ENCODE measurements at regions not wholly inside any gene's neighbourhood (a gene's known extent, or its start where the extent isn't known, plus 50 kb on each side); places are given as distances from the start of the nearest gene placed in this dataset.
"Not testable (repeated sequence)": the region's sequence is repeated elsewhere in the genome, so short reads cannot be mapped to it uniquely, and the experiment has no call there.

- in situ Hi-C loops (cut with HindIII; ENCODE audit: low sequenced_read_pairs), result no loop called here
Measured at GRCh38 chrX:40418813-40419195, 162.0 kb upstream of the ATP6AP2 start.

- in situ Hi-C loops (cut with HindIII; ENCODE audit: low sequenced_read_pairs), result no loop called here
Measured at GRCh38 chrX:40418146-40418812, 162.5 kb upstream of the ATP6AP2 start.

GRCh38 chrX:40415675-40416074 lies 165.1 kb upstream of the ATP6AP2 start:
- in situ Hi-C loops (cut with HindIII; ENCODE audit: low sequenced_read_pairs), result no loop called here

- in situ Hi-C loops (cut with HindIII; ENCODE audit: low sequenced_read_pairs), result no loop called here
Measured at GRCh38 chrX:40414335-40414734, 166.4 kb upstream of the ATP6AP2 start.

GRCh38 chrX:40411340-40412111 lies 169.2 kb upstream of the ATP6AP2 start:
- in situ Hi-C loops (cut with HindIII; ENCODE audit: low sequenced_read_pairs), result no loop called here

- in situ Hi-C loops (cut with HindIII; ENCODE audit: low sequenced_read_pairs), result no loop called here
Measured at GRCh38 chrX:40410859-40411258, 169.9 kb upstream of the ATP6AP2 start.

- in situ Hi-C loops (cut with HindIII; ENCODE audit: low sequenced_read_pairs), result no loop called here
Measured at GRCh38 chrX:40406330-40406859, 174.4 kb upstream of the ATP6AP2 start.

GRCh38 chrX:40405399-40405798 lies 175.4 kb upstream of the ATP6AP2 start:
- in situ Hi-C loops (cut with HindIII; ENCODE audit: low sequenced_read_pairs), result no loop called here

- in situ Hi-C loops (cut with HindIII; ENCODE audit: low sequenced_read_pairs), result loop anchor here (5.0 kb wide), 1 partner anchor 106 kb away; no protein-coding TSS in a partner anchor
Measured at GRCh38 chrX:40403757-40404156, 177.0 kb upstream of the ATP6AP2 start.

- in situ Hi-C loops (cut with HindIII; ENCODE audit: low sequenced_read_pairs), result loop anchor here (5.0 kb wide), 1 partner anchor 106 kb away; no protein-coding TSS in a partner anchor
Measured at GRCh38 chrX:40402831-40403533, 177.8 kb upstream of the ATP6AP2 start.

- in situ Hi-C loops (cut with HindIII; ENCODE audit: low sequenced_read_pairs), result no loop called here
Measured at GRCh38 chrX:40395102-40395501, 185.7 kb upstream of the ATP6AP2 start.

- in situ Hi-C loops (cut with HindIII; ENCODE audit: low sequenced_read_pairs), result no loop called here
Measured at GRCh38 chrX:40394302-40394701, 186.5 kb upstream of the ATP6AP2 start.

- in situ Hi-C loops (cut with HindIII; ENCODE audit: low sequenced_read_pairs), result no loop called here
Measured at GRCh38 chrX:40392599-40392998, 188.2 kb upstream of the ATP6AP2 start.

GRCh38 chrX:40391662-40392061 lies 189.1 kb upstream of the ATP6AP2 start:
- in situ Hi-C loops (cut with HindIII; ENCODE audit: low sequenced_read_pairs), result no loop called here

GRCh38 chrX:40389555-40389954 lies 191.2 kb upstream of the ATP6AP2 start:
- in situ Hi-C loops (cut with HindIII; ENCODE audit: low sequenced_read_pairs), result no loop called here

- in situ Hi-C loops (cut with HindIII; ENCODE audit: low sequenced_read_pairs), result no loop called here
Measured at GRCh38 chrX:40388441-40388840, 192.3 kb upstream of the ATP6AP2 start.

GRCh38 chrX:40387869-40388268 lies 192.9 kb upstream of the ATP6AP2 start:
- in situ Hi-C loops (cut with HindIII; ENCODE audit: low sequenced_read_pairs), result not testable (repeated sequence)

- in situ Hi-C loops (cut with HindIII; ENCODE audit: low sequenced_read_pairs), result not testable (repeated sequence)
Measured at GRCh38 chrX:40387311-40387710, 193.5 kb upstream of the ATP6AP2 start.

GRCh38 chrX:40385682-40386081 lies 195.1 kb upstream of the ATP6AP2 start:
- in situ Hi-C loops (cut with HindIII; ENCODE audit: low sequenced_read_pairs), result no loop called here

GRCh38 chrX:40385256-40385655 lies 195.5 kb upstream of the ATP6AP2 start:
- in situ Hi-C loops (cut with HindIII; ENCODE audit: low sequenced_read_pairs), result no loop called here

GRCh38 chrX:40383969-40384368 lies 196.8 kb upstream of the ATP6AP2 start:
- in situ Hi-C loops (cut with HindIII; ENCODE audit: low sequenced_read_pairs), result no loop called here
